ENCODE measurements at regions not wholly inside any gene's neighbourhood (a gene's known extent, or its start where the extent isn't known, plus 50 kb on each side); places are given as distances from the start of the nearest gene placed in this dataset.

GRCh38 chr2:8215159-8215863, 466.5 kb upstream of the ID2 start:
- TF ChIP-seq CTCF (conservative IDR thresholded peaks at IDR 0.05; ENCODE audit: low read length) (no peak), EZH2phosphoT487 (IDR thresholded peaks at IDR 0.05; ENCODE audit: borderline replicate concordance) (no peak)

All from Loucy (cell line).